ENCODE measurements at regions not wholly inside any gene's neighbourhood (a gene's known extent, or its start where the extent isn't known, plus 50 kb on each side); places are given as distances from the start of the nearest gene placed in this dataset.
A peak's percentile ranks its signal among the peaks of the same experiment; 100 is the strongest.

- TF ChIP-seq EZH2 (IDR thresholded peaks at IDR 0.05; ENCODE audit: insufficient read depth, low read length), result no peak
- peak; percentile 59 for TF ChIP-seq CTCF (IDR thresholded peaks at IDR 0.05; ENCODE audit: insufficient read depth, low read depth, low read length)
These were observed 82.9 kb upstream of the FOXP4 start for GRCh38 chr6:41463062-41463930.

Data from astrocyte (in vitro differentiated cells and primary cell).